Heart left ventricle (tissue), 16 donors: ENCODE measurements at regions not wholly inside any gene's neighbourhood (a gene's known extent, or its start where the extent isn't known, plus 50 kb on each side); places are given as distances from the start of the nearest gene placed in this dataset.

Source experiments
- ATAC-seq, 4 donors: fragments of 200-7000 bp; cut with Tn5 transposase; one replicate each; pipeline ENCODE4 v1.9.1; 2020 to 2022; ENCODE audit warnings: moderate library complexity in 4 of 4, mild to moderate bottlenecking in 3 of 4, moderate number of reproducible peaks in 1 of 4
- DNase-seq, 5 donors: peaks; one replicate each; pipeline ENCODE4 v3.0.0-alpha.2; 2020
- H3K27ac ChIP-seq, 12 donors: fragments of 200-600 bp; sonication (generic) in 4 of 12; one replicate each; pipeline versions ENCODE4 v1.5.0 to v1.8.0; 2016 to 2022; ENCODE audit warnings: mild to moderate bottlenecking in 2 of 12
- H3K27me3 ChIP-seq, 9 donors: fragments of 200-600 bp; sonication (generic) in 2 of 9; one replicate each; pipeline versions ENCODE4 v1.5.1 to v1.8.0; 2016 to 2022; ENCODE audit warnings: mild to moderate bottlenecking in 3 of 9
- H3K36me3 ChIP-seq, 9 donors: fragments of 200-600 bp; sonication (generic) in 2 of 9; one replicate each; pipeline versions ENCODE4 v1.5.0 to v1.8.0; 2018 to 2022; ENCODE audit warnings: mild to moderate bottlenecking in 2 of 9
- H3K4me1 ChIP-seq, 12 donors: fragments of 200-600 bp; sonication (generic) in 4 of 12; one replicate each; pipeline versions ENCODE4 v1.5.0 to v1.8.0; 2016 to 2022; ENCODE audit warnings: mild to moderate bottlenecking in 3 of 12
- H3K4me3 ChIP-seq, 12 donors: fragments of 200-600 bp; sonication (generic) in 4 of 12; one replicate each; pipeline versions ENCODE4 v1.5.0 to v1.8.0; 2017 to 2022; ENCODE audit warnings: mild to moderate bottlenecking in 9 of 12, moderate library complexity in 4 of 12
- H3K9me3 ChIP-seq, 12 donors: fragments of 200-600 bp; sonication (generic) in 4 of 12; one replicate each; pipeline versions ENCODE4 v1.5.0 to v1.8.0; 2016 to 2022; ENCODE audit warnings: mild to moderate bottlenecking in 1 of 12
- CTCF ChIP-seq, 12 donors: fragments of 200-600 bp; sonication (generic) in 4 of 12; IDR thresholded peaks; one replicate each; pipeline versions ENCODE4 v1.5.0 to v1.8.0; 2018 to 2022; ENCODE audit warnings: antibody characterized with exemption in 12 of 12, mild to moderate bottlenecking in 5 of 12
- POLR2A ChIP-seq, 2 donors: fragments of 450-650 bp; IDR thresholded peaks; one replicate each; pipeline ENCODE4 v1.6.1; 2017; ENCODE audit warnings: antibody characterized with exemption in 2 of 2, mild to moderate bottlenecking in 2 of 2, moderate library complexity in 2 of 2
- WGBS, 4 donors: extraction: QIAGEN DNeasy Blood & Tissue Kit in 2 of 4; methylation state at CpG; one replicate each; pipeline versions ENCODE4 v1.1.5 to v1.1.7; 2013 to 2018; 5-methylcytosine and 5-hydroxymethylcytosine counted together
- intact Hi-C, 10 donors: fragments of 100-400 bp; cut with DNase I; formaldehyde crosslinking; loops; one replicate each; pipeline versions ENCODE4 v1.11.1 to v1.14.2; 2022
- donor health status: ischemic (EF 13 %, LVEDD 7.1; RV severe dilation, severe dysfunction).
- donor health status: healthy with polysubstance abuse.
- donor health status: DM: no; HTN: yes; CAD: no.
- donor health status: DM: no; HTN: no; CAD: no.
- donor health status: ischemic (EF 25% LVEDD 6.9; RV normal size, moderate dysfunction).
- donor health status: ischemic (EF 25% LVEDD 5.7; RV mildly dilated, moderate dysfunction).
- donor health status: healthy.
- donor health status: DM: yes; HTN: yes; CAD: no.
- donor health status: ischemic (EF 35%, LVEDD 5.7; RV mildly dilated, moderate dysfunction).
- donor health status: nonischemic (EF 11% LVEDD 7.7; RV severe dilation, severe dysfunction).
- donor health status: DM: yes; HTN: yes; CAD: no.
- donor health status: PGD.
- donor health status: ischemic (EF 29% LVEDD 5.4; RV normal size, mild dysfunction).
- donor health status: nonischemic (EF 23%, LVEDD 6.1; RV moderate dilation, normal function).

GRCh38 chr6:71211799-71212198, 76.8 kb upstream of the OGFRL1 start:
- 75 to 87% (median 80%) methylated on average over 2 of the region's 2 CpGs for WGBS, 4 donors
- Histone ChIP-seq H3K4me3 (no peak overlapping the region), H3K4me1 (no peaks in the 10 kb centered on the region), H3K27ac (no peak overlapping the region), H3K9me3 (no peaks in the 10 kb centered on the region), H3K27me3 (no peaks in the 10 kb centered on the region), H3K36me3 (no peaks in the 10 kb centered on the region)
- TF ChIP-seq CTCF (IDR thresholded peaks at IDR 0.05) (no peak), POLR2A (IDR thresholded peaks at IDR 0.05) (no peak)
- ATAC-seq (no peak), DNase-seq (no peak)
- intact Hi-C loops = no loop called here

GRCh38 chr6:71220466-71220865, 68.1 kb upstream of the OGFRL1 start:
- 53 to 64% (median 57%) methylated on average over 3 of the region's 3 CpGs for WGBS, 4 donors
- H3K27me3 ChIP-seq = no peaks in the 10 kb centered on the region
- DNase-seq = no peak
- TF ChIP-seq CTCF (IDR thresholded peaks at IDR 0.05) (no peak), POLR2A (IDR thresholded peaks at IDR 0.05) (no peak)
- ATAC-seq = no peak
- H3K9me3 ChIP-seq = no peaks in the 10 kb centered on the region
- intact Hi-C loops = no loop called here
- no peak overlapping the region for H3K27ac ChIP-seq
- no peaks in the 10 kb centered on the region for H3K36me3 ChIP-seq
- H3K4me3 ChIP-seq = no peak overlapping the region
- no peaks in the 10 kb centered on the region for H3K4me1 ChIP-seq

- H3K9me3 ChIP-seq = no peaks in the 10 kb centered on the region
- DNase-seq (no peak), ATAC-seq (no peak)
- intact Hi-C loops = no loop called here
- no peaks in the 10 kb centered on the region for H3K36me3 ChIP-seq
- 79 to 85% (median 82%) methylated on average over 4 of the region's 4 CpGs for WGBS, 4 donors
- no peaks in the 10 kb centered on the region for H3K4me1 ChIP-seq
- H3K4me3 ChIP-seq = no peak overlapping the region
- no peak overlapping the region for H3K27ac ChIP-seq
- no peaks in the 10 kb centered on the region for H3K27me3 ChIP-seq
- TF ChIP-seq POLR2A (IDR thresholded peaks at IDR 0.05) = no peak
- TF ChIP-seq CTCF (IDR thresholded peaks at IDR 0.05) = no peak
Observed at GRCh38 chr6:71222671-71223070, 65.9 kb upstream of the OGFRL1 start.

- H3K4me3 ChIP-seq = no peak overlapping the region
- TF ChIP-seq POLR2A (IDR thresholded peaks at IDR 0.05) = no peak
- no peak for TF ChIP-seq CTCF (IDR thresholded peaks at IDR 0.05)
- no peak for DNase-seq
- no peaks in the 10 kb centered on the region for H3K27me3 ChIP-seq
- ATAC-seq = no peak
- H3K9me3 ChIP-seq = no peaks in the 10 kb centered on the region
- intact Hi-C loops = no loop called here
- H3K27ac ChIP-seq = no peak overlapping the region
- whole genome bisulfite sequencing, 4 donors = 91 to 96% (median 94%) methylated on average over 2 of the region's 2 CpGs
- no peaks in the 10 kb centered on the region for H3K4me1 ChIP-seq
- H3K36me3 ChIP-seq = no peaks in the 10 kb centered on the region
Observed at GRCh38 chr6:71224011-71224410, 64.6 kb upstream of the OGFRL1 start.
